T-helper 2 cell (primary cell): ENCODE measurements at regions not wholly inside any gene's neighbourhood (a gene's known extent, or its start where the extent isn't known, plus 50 kb on each side); places are given as distances from the start of the nearest gene placed in this dataset.

Experiments
- DNase-seq, 5 experiments: peaks; one replicate each; pipeline versions ENCODE4 v3.0.0 to v3.0.0-alpha.2; 2012 to 2022

GRCh38 chr18:43651057-43651456 lies 373.8 kb upstream of the SYT4 start:
- DNase-seq: no peak

GRCh38 chr18:43656547-43656946 lies 379.3 kb upstream of the SYT4 start:
- DNase-seq: no peak

DNA sequence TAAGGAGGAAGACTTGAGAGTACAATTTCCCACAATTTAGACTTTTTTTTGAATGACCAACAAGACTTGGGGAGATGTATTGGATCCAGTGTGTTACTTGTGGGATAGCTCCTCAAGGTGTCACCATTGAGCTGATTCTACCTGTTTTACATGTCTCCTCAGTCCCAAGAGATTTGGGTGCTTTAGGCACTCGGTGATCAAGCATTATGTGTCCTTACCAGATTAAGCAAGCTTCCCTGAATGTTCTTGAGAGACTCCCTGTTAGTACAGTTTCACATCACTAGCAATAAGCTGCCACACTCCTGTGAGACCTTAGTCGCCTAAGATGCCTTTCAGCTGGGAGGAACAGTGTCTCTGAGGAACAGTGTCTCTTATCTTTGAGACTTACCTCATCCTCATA lies 384.3 kb upstream of the SYT4 start:
- peak in 1 of 5 experiments; percentile 1 for DNase-seq

DNA sequence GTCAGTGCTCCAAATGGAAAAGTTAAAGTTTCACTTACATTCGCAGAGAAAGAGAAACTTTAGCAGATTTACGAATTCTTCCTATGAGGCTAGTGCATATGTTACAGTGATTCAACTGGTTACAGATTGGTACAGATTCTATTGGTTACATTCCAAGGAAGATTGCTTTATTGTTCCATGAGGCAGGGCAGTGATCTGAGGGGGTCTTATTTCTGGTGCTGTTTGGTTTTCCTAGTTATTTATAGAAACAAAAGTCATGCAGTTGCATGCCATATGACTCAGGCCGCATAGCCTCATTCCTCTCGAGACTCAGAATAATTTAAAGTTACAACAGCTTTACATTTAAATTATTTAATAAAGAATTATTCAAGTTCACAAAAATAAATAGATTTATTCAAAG lies 385.4 kb upstream of the SYT4 start:
- no peak for DNase-seq

- no peak for DNase-seq
These were observed 385.9 kb upstream of the SYT4 start for GRCh38 chr18:43663159-43663558.

DNA sequence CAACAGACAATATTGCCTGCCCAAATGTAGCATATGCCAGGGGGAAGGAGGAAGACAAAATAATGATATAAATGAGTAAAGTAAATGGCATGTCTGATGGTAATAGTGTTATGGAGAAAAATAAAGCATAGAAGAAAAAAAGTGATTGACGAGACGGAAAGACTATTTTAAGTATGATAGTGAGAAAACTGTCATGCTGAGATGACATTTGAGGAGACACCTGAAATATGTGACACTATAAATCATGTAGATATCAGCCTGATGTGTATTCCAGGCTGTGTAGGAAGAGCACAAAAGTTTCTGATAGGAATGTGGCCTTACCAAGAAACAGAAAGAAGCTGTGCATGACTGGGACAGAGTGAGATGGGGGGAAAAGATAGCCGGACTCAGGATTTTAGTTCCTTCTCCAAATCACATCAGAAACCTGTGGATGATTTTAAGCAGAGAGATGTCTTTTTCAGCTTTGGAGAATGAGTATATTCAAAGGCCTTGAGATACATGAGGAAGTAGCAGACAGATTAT lies 387.3 kb upstream of the SYT4 start:
- no peak for DNase-seq

- no peak for DNase-seq
These were observed 388.0 kb upstream of the SYT4 start for GRCh38 chr18:43665105-43665788.

DNA sequence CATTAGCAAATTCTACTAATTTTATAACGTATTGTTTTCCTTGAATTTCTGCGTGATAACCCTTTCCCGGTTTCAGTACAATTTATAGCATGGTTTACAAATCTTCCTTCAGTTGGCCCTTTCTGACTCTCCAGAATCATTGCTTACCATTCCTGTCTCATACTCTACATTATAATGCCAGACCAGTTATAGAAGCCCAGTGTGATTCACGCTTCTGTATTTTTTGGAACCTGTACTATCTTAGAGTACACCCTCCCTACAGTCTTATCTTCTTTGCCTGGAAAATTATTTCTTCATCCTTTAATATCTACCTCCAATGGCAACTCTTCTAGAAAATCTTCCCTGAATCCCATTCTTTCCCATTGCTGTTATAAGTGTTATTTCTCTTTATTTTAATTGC lies 391.6 kb upstream of the SYT4 start:
- no peak for DNase-seq

- DNase-seq: no peak
These were observed 394.1 kb upstream of the SYT4 start for GRCh38 chr18:43671431-43671830.

GRCh38 chr18:43680096-43680495 lies 402.8 kb upstream of the SYT4 start:
- DNase-seq: no peak

- DNase-seq: no peak
These were observed 404.4 kb upstream of the SYT4 start for GRCh38 chr18:43681661-43682060.

DNA sequence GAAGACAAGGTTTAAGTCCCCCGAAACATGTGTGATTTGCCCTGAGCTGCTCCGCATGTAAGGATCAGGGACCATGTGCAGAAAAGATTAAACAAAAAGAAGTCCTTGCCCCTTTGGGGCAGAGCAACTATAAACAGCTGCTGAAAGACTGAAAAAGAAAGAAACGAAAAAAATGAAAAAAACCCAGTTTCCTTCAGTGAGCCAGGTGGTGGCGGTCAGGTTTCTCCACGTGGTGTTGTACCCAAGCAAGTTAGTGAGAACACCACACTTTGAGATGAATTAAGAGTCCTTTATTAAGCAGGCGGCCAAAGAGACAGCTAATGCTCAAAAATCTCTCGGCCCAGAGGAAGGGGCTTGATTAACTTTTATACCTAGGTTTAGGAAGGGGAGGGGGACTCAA lies 404.9 kb upstream of the SYT4 start:
- DNase-seq: no peak

GRCh38 chr18:43686709-43687108 lies 409.4 kb upstream of the SYT4 start:
- DNase-seq: no peak

- no peak for DNase-seq
These were observed 414.9 kb upstream of the SYT4 start for GRCh38 chr18:43692099-43692690.

- no peak for DNase-seq
These were observed 425.1 kb upstream of the SYT4 start for GRCh38 chr18:43702399-43702798.

GRCh38 chr18:43703050-43703449 lies 425.8 kb upstream of the SYT4 start:
- DNase-seq: no peak

DNA sequence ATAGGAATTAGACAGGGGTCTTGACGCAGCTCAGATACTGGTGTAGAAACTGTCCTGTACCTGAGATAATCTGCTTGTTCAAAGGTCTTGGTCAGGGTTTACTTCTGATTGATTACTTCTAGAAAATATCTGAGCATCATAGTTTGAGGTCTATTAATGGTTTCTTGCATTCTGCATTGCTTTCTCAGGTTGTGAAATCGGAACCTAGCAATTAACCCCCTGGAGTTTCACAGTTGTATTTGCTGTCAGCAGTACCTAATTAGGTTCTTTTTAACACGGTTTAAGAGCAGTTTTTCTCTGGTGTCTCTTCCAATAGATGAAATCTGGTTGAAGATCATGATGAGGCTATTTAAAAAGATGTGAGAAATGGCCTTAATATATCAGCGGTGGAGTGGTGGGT lies 428.6 kb upstream of the SYT4 start:
- no peak for DNase-seq

DNA sequence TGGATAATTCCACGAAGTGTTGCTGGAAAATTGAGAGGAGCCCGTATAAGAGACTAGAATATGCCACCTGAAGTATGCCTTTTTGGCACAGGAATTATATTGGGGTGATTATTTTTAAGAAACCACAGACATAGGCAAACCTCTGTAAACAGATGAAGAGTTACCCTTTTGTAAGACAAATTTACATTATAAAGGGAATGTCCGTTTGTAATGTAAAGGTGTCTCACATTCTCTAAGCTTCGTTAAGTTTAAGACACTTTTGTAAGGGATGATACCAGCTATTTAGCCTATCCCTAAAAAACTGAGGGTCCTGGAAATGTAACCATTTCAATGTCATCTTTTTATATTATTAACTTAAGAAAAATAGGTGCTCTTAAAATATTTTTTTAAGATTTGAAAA lies 432.8 kb upstream of the SYT4 start:
- DNase-seq: no peak

DNA sequence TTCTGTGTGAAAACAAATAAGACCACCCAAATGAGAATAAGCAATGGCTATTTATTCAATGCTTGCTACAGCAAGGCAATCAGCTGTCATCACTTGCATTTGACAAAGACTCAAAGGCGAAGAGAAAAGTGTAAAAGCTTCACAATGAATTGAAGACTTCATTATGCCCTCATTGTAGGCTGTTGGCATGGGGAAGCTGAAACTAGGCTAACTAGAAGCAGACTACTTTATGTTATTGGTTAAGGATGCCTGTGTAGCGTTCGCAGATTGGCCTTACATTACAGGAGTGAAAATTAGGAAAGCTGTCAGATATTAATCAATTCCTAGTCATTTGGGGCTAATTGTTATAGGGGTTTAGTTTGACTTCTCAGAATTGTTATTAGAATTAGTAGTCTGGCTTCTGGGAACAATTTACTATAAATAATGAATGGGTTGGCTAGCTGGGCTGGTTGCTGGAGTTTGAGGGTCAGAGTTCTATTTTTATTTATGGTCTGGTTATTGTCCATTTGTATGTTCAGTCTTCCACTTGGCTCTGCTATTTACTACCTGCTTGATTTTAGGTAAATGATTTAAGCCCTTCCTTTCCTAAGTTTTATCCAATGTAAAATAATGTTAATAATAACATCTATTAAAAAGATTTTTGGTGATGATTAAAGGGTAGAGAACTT lies 437.2 kb upstream of the SYT4 start:
- DNase-seq: no peak

DNA sequence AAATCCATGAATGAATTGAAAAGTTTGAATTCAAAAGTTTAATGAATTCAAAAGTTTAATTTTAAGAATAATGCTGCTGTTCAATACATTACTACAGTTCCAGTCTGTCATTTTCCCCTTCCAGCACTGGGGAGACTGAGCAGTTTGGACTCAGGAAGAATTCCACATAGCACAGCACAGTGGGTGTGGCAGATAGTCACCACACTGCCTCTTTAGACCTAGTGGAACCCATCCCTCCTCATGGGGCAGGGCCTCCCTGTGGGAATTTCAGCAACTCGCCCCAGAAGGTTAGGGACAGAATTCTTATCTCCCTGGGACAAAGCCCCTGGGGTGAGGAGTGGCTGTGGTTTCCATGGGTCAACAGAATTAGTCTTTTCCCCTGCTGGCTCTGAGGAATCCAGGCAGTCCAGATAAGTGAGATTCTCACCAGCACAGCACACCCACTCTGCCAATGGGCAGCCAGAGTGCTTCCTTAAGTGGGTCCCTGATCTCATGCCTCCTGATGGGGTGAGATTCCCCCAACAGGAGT lies 442.0 kb upstream of the SYT4 start:
- no peak for DNase-seq

DNA sequence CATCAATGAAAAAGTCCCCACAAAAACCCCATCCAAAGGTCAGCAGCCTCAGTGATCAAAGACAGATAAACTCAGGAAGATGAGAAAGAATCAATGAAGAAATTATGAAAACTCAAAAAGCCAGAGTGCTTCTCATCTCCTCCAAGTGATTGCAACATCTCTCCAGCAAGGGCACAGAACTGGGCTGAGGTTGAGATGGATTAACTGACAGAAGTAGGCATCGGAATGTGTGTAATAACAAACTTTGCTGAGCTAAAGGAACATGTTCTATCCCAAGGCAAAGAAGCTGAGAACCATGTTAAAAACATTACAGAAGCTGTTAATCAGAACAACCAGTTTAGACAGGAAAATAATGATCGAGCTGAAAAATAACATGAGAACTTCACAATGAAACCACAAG lies 442.8 kb upstream of the SYT4 start:
- DNase-seq: no peak

- no peak for DNase-seq
These were observed 458.3 kb upstream of the SYT4 start for GRCh38 chr18:43735570-43735969.

DNA sequence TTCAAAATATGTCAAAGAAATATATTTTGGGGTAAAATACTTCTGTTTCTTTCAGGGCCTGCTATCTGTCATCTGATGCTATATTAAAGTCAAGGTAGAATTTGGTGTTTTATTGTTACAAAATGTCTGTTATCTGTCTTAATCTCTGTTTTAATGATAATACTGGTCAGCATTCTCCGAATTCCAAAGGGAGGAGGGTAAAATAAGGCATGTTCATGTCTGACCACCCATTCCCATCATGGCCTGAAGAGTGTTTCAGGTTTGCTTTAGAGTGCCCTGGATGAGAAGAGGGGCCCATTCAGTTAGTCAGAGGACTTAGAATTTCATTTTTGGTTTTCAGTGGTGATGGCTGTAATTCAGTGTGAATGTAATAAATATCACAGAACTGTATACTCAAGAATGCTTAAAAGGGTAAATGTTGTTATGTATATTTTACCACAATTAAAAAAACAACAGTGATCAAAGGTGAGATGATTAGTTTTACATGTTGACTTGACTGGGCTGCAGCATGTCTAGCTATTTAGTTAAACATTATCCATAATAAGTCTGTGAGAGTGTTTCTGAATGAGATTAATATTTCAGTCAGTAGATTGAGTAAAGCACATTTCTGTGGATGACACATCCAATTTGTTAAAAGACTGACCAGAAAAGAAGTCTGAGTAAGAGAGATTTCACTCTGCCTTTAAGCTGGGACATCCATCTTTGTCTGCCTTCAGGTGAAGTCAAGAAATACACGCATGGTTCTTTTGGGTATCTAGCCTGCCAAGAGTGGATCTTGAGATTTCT lies 467.9 kb upstream of the SYT4 start:
- no peak for DNase-seq
